Retinal pigment epithelial cell (primary cell): ENCODE measurements at regions not wholly inside any gene's neighbourhood (a gene's known extent, or its start where the extent isn't known, plus 50 kb on each side); places are given as distances from the start of the nearest gene placed in this dataset.

Source experiments
- DNase-seq: peaks from one replicate; pipeline ENCODE4 v3.0.0-alpha.2; 2010; ENCODE audit warnings: low read depth
- H3K4me3 ChIP-seq: 2 replicates; pipeline ENCODE4 v1.5.1; 2011; ENCODE audit warnings: mild to moderate bottlenecking, low read length, control low read depth, moderate library complexity
- TF ChIP-seq, protein P1 (sequence below): conservative IDR thresholded peaks from 2 replicates; pipeline ENCODE4 v1.5.1; 2011; ENCODE audit warnings: low read depth, low read length, control low read depth, inconsistent platforms

DNA sequence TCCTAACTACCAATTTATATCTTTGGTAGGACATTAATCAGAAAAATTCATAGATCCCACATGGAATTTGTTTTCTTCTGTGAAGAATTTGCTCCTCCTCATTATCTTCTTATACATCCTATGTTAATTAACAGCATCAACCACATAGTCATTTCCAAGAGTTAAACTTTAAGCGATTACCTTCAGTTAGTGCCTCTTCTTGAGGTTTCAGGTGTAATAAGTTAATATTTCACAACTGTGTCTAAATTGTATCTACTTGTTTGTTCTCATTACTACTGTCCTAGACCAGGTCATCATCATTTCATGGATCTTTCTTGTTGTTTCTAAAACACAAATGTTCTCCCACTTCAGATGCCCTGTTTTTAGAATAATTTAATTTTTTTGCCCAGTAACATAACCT, 457.9 kb downstream of the FAT4 start:
- no peak for DNase-seq
- no peak overlapping the region for H3K4me3 ChIP-seq
- TF ChIP-seq, protein P1, sequence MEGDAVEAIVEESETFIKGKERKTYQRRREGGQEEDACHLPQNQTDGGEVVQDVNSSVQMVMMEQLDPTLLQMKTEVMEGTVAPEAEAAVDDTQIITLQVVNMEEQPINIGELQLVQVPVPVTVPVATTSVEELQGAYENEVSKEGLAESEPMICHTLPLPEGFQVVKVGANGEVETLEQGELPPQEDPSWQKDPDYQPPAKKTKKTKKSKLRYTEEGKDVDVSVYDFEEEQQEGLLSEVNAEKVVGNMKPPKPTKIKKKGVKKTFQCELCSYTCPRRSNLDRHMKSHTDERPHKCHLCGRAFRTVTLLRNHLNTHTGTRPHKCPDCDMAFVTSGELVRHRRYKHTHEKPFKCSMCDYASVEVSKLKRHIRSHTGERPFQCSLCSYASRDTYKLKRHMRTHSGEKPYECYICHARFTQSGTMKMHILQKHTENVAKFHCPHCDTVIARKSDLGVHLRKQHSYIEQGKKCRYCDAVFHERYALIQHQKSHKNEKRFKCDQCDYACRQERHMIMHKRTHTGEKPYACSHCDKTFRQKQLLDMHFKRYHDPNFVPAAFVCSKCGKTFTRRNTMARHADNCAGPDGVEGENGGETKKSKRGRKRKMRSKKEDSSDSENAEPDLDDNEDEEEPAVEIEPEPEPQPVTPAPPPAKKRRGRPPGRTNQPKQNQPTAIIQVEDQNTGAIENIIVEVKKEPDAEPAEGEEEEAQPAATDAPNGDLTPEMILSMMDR, result no peak

DNA sequence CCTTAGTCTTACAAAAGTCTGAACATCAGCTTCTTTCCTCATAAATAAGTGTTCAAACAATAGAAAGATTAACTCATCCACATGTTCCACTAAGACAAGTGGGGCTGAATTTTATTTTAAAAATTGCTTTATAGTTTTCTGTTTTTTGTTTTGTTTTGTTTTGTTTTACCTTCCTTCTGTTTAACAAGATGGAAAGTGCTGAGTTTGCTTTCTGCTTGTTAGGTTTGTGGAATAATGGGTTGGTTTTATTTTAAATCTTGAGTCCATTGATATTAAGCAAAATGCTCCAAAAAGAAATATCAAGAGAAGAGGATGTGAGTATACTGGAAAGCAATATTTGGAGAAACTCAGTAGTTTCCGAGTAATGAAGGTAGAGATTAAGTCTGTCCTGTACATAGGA, 458.7 kb downstream of the FAT4 start:
- no peak overlapping the region for H3K4me3 ChIP-seq
- DNase-seq, result no peak
- TF ChIP-seq, protein P1, result no peak

DNA sequence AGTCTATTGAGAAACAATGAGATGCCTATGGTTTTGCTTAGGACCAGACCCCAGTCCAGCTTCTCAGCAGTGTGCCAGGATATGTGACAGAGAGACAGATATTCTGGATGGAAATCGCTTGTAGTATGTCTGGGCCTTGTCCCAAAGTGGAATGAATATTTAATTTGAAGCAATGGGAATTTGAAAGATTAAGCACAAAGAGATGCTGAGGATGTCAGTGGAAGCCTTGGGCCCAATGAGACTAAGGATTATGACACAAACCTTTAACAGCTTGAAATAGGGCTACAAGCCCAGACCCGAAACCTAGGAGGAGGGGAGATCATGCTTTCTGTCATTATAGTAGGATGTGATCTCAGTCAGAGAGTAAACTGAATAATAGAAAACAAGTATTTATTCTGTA, 459.2 kb downstream of the FAT4 start:
- H3K4me3 ChIP-seq, result no peak overlapping the region
- TF ChIP-seq, protein P1, result no peak
- no peak for DNase-seq

DNA sequence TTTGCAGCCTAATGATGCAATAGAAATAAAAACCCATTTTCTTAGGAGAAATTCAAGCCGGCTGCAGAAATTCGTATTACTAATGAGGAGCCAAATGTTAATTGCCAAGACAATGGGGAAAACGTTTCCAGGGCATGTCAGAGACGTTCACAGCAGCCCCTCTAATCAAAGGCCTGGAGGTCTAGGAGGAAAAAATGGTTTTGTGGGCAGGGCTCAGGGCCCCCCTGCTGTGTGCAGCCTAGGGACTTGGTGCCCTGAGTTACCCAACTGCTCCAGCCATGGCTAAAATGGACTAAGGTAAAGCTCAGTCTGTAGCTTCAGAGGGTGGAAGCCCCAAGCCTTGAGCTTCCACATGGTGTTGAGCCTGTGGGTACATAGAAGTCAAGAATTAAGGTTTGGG, 461.4 kb downstream of the FAT4 start:
- TF ChIP-seq, protein P1, result no peak
- no peak overlapping the region for H3K4me3 ChIP-seq
- DNase-seq, result no peak

DNA sequence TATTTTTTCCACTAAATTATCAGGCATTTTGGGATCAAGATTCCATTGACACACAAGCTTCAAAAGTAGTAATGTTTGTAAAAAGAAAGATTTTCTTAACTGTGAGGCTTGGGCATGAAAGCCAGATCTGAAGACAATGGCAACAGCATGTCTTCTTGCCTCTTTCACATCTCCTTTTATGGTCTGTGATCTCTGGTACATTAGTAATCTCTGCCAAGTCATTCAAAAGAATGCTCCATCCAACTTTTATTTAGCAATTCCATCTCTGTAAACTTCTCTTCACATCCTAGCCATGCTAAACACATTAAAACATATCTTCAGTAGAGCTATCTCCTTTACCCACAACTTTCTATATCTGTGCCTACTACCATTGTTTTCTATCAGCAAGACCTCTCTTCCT, 465.4 kb downstream of the FAT4 start:
- H3K4me3 ChIP-seq, result no peak overlapping the region
- TF ChIP-seq, protein P1, result no peak
- DNase-seq, result no peak

DNA sequence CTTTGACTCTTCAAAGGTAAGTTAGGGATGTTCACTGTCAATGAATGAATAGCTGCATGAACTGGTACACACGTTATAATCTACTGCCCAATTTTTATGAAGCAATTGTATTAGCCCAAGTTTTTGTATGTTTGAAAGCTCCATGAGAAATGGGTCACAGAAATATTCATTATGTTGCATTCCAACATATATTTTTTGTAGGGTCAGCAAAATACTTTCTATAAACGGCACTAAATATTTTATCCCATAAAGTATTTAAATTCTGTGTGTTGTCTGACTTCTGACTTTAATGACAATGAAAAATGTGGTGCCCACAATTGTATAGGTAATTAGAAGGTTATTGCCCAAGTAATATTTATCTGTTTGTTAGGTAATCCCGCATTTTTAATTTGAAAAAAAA, 466.0 kb downstream of the FAT4 start:
- no peak for DNase-seq
- no peak overlapping the region for H3K4me3 ChIP-seq
- TF ChIP-seq, protein P1, result no peak

DNA sequence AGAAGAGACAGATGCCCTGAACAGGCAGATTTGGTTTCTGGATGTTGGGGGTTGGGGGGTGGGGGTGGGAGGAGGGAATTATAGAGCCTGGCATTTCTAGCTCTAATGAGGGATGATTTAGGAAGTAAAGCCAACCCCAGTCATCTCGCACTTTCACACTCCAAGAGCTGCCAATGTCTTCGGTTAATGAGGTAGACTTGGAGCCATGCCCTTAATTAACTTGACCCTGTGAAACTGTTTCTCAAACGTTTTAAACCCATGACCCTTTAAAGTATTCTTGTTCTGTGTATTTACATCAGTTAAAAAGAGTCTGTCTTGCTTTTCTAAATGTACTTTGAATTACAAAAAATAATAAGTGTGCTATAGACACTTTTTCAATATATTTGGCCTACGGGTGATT, 466.9 kb downstream of the FAT4 start:
- no peak overlapping the region for H3K4me3 ChIP-seq
- TF ChIP-seq, protein P1, result no peak
- peak; percentile 81 for DNase-seq
